ENCODE measurements at regions not wholly inside any gene's neighbourhood (a gene's known extent, or its start where the extent isn't known, plus 50 kb on each side); places are given as distances from the start of the nearest gene placed in this dataset.
"Not testable (repeated sequence)": the region's sequence is repeated elsewhere in the genome, so short reads cannot be mapped to it uniquely, and the experiment has no call there.

DNA sequence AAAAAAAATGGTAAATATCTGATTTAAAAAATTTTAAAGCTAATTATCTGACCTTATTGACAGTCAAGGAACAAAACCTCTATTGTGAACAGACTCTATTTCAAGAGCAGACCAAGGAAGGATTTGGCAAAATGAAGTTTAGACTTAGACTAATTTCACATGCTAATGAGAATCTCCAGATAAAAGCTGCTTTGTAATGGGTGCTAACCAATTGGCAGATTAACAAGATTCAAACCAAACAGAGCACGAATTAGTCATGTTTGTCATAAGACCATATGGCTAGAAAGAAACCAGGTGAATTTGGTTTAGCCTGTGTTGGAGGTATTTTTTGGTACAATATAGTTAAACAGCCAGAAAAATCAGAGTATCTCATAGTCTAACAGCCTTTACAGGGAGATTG lies 429.1 kb upstream of the NFE2L3 start:
- DNase-seq, result no peak

DNA sequence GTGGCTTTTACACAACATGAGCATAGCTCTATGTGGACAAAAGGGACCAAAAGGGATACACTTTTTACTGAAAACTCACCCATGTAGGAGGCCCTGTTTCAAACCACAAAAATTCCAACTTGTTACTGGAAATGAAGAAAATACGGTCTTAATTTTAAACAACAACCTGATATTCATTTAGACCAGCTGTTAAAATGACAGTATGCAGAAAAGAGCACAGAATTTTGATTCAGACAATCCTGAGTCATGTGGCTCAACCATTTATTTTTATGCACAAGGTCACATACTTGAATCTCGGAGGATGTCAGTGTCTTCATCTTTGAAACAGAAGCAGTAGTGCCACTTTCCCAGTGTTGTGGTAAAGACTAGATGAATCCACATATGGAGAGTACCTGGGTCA lies 426.5 kb upstream of the NFE2L3 start:
- no peak for DNase-seq

GRCh38 chr7:25726170-25726780 lies 425.7 kb upstream of the NFE2L3 start:
- DNase-seq, result no peak

GRCh38 chr7:25726781-25727311 lies 425.2 kb upstream of the NFE2L3 start:
- no peak for DNase-seq

- no peak for DNase-seq
Observed at GRCh38 chr7:25727446-25727845, 424.6 kb upstream of the NFE2L3 start.

GRCh38 chr7:25727876-25728275 lies 424.1 kb upstream of the NFE2L3 start:
- DNase-seq, result no peak

DNA sequence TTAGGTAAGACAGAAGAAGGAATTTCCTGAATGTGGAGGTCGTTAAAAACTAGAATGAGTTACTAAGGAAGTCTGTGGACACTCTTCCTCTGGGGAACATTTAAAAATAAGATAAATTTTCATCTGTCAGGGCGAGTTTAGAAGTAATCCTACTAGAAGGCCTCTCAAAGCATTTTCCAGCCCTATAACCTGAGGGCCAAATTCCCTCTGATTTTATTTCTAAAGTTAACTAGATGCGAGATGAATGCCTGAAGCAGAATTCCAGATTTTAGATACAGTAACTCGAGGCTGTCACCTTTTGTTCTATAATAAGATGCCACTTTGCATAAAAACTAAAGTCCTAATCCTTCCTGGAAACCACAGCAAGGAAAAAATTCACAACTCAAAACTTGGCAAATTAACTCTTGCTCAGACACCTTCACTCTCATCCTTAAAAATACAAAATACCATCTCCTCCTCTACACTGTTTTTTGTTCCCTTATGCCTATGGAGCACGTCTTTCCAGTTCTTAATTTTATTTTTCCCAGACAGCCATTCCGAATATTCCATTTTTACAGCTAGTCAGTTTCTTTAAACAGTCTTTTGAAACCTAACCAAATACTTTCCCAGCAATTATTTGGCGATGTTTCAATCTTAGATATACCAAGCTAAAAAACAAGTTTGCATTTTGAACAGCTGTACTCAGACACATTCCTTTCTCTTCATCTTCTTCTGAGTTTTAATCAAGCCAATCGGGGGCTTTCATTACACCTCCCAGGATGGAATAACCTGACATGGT lies 420.7 kb upstream of the NFE2L3 start:
- DNase-seq, result no peak

DNA sequence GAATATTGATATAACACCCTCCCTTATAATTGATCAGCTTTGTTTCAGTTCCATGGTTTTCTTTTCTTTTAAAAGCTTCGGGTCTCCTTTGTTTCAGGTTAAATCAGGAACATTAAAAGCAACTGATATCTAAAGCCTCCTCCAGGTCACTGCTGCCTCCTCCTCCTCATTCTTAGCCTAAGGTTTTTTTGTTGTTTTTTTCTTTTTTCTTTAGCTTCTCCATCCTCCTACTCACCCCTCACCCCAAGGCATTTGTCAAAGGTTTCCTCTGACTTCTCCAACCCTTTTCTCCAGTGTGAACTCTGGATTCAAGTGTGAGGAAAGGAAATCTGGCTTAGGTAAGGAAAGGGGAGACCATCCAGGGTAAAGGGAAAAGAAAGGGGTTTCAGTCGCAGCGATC lies 420.2 kb upstream of the NFE2L3 start:
- no peak for DNase-seq

- DNase-seq, result peak; percentile 87
Observed at GRCh38 chr7:25732766-25733217, 419.2 kb upstream of the NFE2L3 start.

DNA sequence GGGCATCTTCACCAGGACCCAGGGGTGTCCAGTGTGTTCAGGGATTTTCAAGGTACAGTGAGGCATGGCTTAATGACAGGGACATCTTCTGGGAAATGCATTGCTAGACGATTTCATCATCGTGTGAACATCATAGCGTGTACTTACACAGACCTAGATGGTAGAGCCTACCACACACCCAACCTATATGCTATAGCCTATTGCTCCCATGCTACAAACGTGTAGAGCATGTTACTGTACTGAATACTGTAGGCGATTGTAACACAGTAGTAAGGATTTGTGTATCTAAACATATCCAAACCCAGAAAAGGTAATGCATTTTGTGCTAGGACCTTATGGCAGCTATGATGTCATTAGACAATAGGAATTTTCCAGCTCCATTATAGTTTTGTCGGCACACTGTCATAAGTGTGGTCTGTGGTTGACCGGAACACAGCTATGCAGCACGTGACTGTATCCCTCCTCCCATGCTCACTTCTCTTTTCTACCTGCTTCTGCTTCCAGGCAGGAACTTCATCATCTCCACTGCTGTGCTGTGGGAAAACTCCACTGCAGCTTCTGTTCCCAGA lies 416.2 kb upstream of the NFE2L3 start:
- DNase-seq, result no peak

DNA sequence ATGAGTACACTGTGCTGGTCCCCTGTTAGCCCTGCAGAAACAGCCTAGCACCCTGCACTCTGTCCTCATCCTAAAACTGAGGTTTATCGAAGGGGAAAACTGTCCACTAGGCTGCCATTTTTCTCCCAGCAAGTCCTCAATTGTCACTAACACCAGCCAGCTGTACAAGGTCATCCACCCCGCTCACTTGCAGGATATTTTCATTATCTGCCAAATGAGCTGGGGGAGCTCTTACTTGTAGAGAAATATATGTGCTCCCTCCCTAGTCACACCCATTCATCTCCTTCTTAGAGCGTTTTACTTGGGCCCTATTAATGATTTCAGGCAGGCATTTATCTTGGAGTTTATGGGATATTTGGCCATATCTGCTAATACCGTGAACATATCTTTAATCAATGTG lies 413.5 kb upstream of the NFE2L3 start:
- DNase-seq, result no peak

- DNase-seq, result no peak
Observed at GRCh38 chr7:25739143-25739542, 412.9 kb upstream of the NFE2L3 start.

- no peak for DNase-seq
Observed at GRCh38 chr7:25742316-25742715, 409.7 kb upstream of the NFE2L3 start.

- not testable (repeated sequence) for DNase-seq
Observed at GRCh38 chr7:25743670-25744451, 408.1 kb upstream of the NFE2L3 start.

DNA sequence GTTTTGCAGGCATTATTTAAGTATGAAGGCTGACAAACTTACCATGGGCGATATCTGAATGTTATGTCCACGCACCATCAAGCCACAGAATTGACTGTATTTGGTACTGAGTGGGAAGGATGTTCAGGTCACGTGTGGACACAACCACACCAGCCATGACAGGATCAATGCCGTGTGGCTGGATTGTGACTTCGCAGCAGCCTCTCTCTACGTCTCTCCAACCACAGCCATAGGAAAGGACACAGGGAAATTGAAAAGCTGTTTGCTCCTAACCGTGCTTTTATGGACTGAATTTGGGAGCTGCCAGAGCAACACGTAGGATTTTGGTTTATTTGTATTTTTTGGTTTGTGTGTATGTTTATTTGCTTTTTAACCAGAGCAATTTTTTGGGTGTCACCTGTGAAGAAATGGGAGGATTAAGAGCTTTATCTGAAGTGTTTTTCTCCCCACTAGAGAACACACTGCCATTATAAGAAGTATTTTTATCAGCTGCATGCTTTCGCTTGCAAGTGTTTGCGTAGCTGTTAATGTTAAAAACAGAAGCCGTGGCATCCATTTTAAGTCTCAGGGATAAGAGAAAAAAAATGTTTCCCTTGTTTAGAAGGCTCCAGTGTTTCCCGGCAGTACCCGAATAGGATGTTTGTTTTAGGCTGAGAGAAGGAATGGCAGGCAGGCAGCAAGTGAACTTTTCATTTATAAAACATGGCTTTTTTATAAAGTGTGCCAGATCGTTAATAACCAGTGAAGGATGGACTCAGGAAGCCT lies 401.1 kb upstream of the NFE2L3 start:
- DNase-seq, result no peak

GRCh38 chr7:25752154-25752553 lies 399.8 kb upstream of the NFE2L3 start:
- no peak for DNase-seq

DNA sequence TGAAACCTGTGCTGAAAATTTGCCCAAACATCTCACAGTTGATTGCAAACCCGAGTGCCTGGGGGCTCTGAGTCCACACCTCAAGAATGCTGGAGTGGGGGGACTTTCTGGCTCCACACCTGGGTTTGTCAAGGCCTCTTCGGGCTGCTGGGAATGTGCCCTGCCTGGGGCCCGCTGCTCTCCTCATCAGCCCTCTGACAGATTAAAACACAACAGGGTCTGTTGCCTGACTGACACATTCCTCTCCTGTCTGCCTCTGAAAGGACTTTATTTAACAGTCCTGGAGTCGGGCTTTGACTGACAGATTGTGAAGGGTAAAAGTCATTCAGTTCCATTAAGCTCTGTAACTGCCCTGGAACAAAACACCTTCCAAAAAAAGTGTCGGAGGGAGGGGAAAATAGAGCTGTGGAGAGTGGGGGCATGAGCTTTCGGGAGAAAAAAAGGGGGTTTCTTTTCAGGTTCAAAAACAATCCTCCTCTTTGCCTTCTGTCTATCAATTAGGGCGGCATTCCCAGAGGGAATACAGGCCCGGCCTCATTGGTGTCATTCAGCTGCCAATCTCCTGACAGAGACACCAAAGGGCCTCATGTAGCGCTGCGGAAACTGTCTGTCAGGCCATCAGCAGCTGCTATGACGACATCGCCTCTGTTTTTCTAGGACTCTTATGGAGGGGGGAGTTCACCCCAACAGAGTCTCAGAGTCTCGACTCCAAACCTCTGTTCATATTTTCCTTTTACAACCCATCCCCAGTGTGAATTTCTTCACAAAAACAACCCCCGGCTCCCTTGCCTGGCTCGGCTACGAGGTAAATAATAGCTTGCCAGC lies 398.8 kb upstream of the NFE2L3 start:
- DNase-seq, result no peak

DNA sequence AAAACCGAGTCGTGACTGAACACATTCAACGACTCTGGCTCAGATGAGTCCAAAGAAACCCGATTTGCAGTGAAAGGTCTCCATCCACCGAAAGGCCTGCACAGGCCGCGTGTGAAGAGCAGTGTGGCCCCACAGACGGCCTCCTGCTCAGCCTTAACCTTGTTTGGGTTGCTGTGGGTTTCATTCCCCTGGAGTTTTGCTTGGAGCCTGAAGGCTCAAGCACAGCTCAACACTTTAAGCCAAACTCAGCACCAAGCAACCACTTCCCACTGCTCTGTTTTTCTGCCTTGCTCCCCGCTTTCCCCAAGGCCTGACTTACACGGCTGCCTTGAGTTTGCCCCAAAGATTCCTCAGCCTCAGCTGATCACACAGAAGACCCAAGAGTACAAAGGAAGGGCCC lies 398.2 kb upstream of the NFE2L3 start:
- no peak for DNase-seq

DNA sequence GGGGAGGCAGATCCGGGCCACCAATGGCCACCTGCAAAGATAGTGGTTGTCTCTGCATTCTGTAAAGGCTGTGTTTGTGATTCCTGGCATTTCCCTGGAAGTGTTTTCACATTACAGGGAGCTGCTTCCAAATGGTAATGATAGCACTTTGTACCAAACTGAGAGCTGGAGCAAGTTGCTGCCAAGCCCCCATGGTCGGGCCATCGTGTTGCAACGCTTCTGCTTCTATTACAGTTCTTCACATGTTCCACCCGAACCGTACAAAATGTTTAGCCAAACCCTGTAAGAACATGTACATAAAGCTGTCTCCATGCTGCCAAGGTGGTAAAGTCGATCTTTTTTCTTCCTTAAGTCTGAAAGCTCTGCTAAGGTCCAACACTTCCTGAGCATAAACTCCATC lies 397.7 kb upstream of the NFE2L3 start:
- DNase-seq, result no peak

DNA sequence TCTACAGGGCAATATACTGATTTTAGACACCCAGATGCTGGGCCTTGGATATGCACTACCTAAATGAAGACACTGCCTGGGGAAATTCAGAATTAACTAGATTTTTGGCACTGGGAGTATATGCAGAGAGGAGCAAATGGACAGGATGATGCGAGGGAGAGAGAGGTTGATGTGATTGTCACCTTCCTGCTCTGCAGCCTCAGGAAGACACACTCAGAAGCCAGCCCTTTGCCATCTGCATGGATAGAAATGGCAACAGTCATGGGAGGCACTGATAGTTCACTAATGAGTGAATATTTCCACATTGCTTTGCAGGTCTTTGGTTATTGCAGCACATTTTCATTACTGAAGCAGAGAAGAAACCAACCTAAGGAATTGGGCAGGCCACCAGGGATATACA lies 397.2 kb upstream of the NFE2L3 start:
- DNase-seq, result no peak

- DNase-seq, result no peak
Observed at GRCh38 chr7:25756601-25757000, 395.4 kb upstream of the NFE2L3 start.

DNA sequence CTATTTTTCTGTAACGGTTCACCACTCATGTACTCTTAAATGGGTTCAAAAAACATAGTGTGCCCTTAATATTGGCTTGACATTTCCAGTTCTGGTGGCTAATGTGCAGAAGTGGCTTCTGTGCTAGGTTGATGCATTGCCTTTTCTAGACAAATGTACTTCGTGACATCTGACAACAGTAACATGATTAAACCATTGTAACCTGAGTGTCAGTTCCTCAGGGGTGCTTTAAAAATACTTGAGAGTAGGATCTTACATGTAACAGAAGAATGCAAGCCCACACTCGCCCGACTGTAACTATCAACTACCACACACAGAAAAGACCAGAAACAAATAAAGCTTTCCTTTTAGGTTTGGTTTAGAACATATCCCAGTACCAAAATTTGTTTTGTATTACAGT lies 393.4 kb upstream of the NFE2L3 start:
- no peak for DNase-seq

Measured in NCI-H748 treated with DMSO at 0.1 percent for 48 hours (cell line).